Sciatic nerve (tissue), 2 donors: ENCODE measurements at regions not wholly inside any gene's neighbourhood (a gene's known extent, or its start where the extent isn't known, plus 50 kb on each side); places are given as distances from the start of the nearest gene placed in this dataset.
"Not testable (repeated sequence)": the region's sequence is repeated elsewhere in the genome, so short reads cannot be mapped to it uniquely, and the experiment has no call there.

ENCODE experiments used
- ATAC-seq: fragments of 200-7000 bp; cut with Tn5 transposase; one replicate; pipeline ENCODE4 v1.9.1; 2020; ENCODE audit warnings: mild to moderate bottlenecking, moderate library complexity
- DNase-seq: peaks from one replicate; pipeline ENCODE4 v3.0.0-alpha.2; 2020; ENCODE audit warnings: low spot score
- intact Hi-C: fragments of 100-400 bp; cut with DNase I; formaldehyde crosslinking; loops from one replicate; pipeline ENCODE4 v1.14.2; 2022
- microRNA-seq: library from miRNA; unstranded; fragments of <30 nt; microRNA quantifications from one replicate; pipeline ENCODE4 v1.2.0, GENCODE V29; 2020
- donor health status: DM: no; HTN: no; CAD: no.
- donor health status: DM: no; HTN: no; CAD: no.

GRCh38 chr19:20261513-20261912 is 94.5 kb downstream of the ZNF486 start:
- DNase-seq, intact Hi-C loops, ATAC-seq: not testable (repeated sequence)

DNA sequence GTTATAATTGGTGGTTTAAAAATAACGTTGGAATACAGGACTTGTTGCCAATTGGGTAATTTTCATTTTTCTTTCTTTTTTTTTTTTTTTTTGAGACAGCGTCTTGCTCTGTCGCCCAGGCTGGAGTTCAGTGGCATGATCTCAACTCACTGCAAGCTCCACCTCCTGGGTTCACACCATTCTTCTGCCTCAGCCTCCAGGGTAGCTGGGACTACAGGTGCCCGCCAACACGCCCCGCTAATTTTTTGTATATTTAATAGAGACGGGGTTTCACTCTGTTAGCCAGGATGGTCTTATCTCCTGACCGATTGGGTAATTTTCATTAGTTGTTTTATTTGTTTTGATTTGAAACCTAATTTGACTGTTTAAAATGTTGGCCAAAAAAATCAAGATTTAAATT is 93.7 kb downstream of the ZNF486 start:
- ATAC-seq, intact Hi-C loops, DNase-seq: not testable (repeated sequence)

DNA sequence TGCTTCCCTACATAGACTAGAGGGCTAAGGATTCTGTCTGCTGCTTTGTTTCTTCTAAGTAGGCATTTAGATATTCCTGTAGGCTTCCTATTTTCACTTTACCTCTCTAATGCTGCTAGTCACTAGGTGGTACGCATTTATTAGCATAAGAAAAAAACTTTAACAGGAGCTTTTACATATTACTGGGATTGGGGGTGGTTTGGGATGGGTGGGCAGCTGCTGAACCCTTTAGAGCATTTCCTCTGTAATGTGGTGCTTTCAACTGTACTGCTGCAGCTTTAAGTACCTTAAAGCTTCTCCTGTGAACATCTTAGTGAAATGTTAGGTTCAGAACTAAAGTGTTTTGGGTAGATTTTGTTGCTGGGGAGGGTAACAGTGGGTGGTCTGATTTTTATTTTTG is 92.6 kb downstream of the ZNF486 start:
- intact Hi-C loops, result no loop called here
- DNase-seq (no peak), ATAC-seq (no peak)

GRCh38 chr19:20256606-20257005 is 89.6 kb downstream of the ZNF486 start:
- DNase-seq (no peak), ATAC-seq (no peak)
- intact Hi-C loops, result no loop called here

- ATAC-seq (no peak), DNase-seq (no peak)
- intact Hi-C loops, result no loop called here
Observed at GRCh38 chr19:20254121-20254520, 87.1 kb downstream of the ZNF486 start.

- intact Hi-C loops, result no loop called here
- no peak for ATAC-seq
- DNase-seq, result no peak
Observed at GRCh38 chr19:20252613-20253012, 85.6 kb downstream of the ZNF486 start.

DNA sequence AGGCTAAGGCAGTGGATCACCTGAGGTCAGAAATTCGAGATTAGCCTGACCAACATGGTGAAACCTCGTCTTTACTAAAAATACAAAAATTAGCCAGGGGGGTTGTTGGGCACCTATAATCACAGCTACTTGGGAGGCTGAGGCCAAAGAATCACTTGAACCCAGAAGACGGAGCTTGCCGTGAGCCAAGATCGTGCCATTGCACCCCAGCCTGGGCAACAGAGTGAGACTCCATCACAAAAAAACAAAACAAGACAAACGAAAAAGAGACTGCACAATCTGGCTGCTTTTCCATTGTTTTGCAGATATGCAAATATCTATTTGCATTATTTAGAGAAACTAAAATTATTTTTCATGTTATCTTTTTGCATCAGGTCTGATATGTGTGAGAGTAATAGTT is 83.6 kb downstream of the ZNF486 start:
- intact Hi-C loops, result no loop called here
- ATAC-seq (no peak), DNase-seq (no peak)

DNA sequence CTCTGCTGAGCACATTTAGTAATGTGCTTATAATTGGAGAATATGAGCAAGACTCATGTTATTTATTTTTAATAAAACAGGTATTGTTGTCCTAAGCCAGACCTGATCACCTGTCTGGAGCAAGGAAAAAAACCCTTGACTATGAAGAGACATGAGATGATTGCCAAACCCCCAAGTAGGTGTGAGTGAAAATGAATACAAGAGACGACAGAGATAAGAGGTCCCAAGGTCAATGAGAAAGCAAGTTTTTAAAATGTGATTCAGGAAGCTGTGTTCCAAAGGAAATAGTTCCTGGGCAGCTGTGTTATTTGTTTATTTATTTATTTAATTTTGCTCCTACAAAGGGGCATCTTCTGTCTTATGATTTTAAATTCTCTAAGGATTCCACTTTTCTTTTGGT is 83.1 kb downstream of the ZNF486 start:
- no peak for DNase-seq
- intact Hi-C loops, result no loop called here
- ATAC-seq, result no peak

Small RNA genes lying in the stretch of these regions (microRNA-seq; reads per million reads assigned to microRNA genes)
- gene MIR1270, result 1.4 reads per million
